HepG2 (cell line): ENCODE measurements at regions not wholly inside any gene's neighbourhood (a gene's known extent, or its start where the extent isn't known, plus 50 kb on each side); places are given as distances from the start of the nearest gene placed in this dataset.
A peak's percentile ranks its signal among the peaks of the same experiment; 100 is the strongest.
"Not testable (repeated sequence)": the region's sequence is repeated elsewhere in the genome, so short reads cannot be mapped to it uniquely, and the experiment has no call there.

ENCODE experiments used
- ATAC-seq: fragments of 200-7000 bp; cut with Tn5 transposase; 3 replicates; pipeline ENCODE4 v1.9.1; 2020; ENCODE audit warnings: mild to moderate bottlenecking, moderate library complexity
- BruUV-seq: library from RNA; stranded (reverse); fragments of 400-500 nt; replicated peaks from 2 replicates; lab custom pipeline; 2021; lab: Mats Ljungman, UMichigan
- CTCF ChIA-PET: fragments of 300-600 bp; formaldehyde crosslinking; extraction: SDS; loops from one replicate; lab custom pipeline; 2021; ENCODE audit warnings: low total read pairs, inconsistent platforms, low intra/inter-chr PET ratio; lab: Yijun Ruan, JAX
- POLR2A ChIA-PET: fragments of 350-600 bp; sonication (Branson Sonifier 250); formaldehyde crosslinking; loops from one replicate; lab custom pipeline; 2020; ENCODE audit warnings: antibody characterized with exemption, inconsistent platforms; lab: Yijun Ruan, JAX
- DNase-seq: peaks from one replicate; pipeline ENCODE4 v3.0.0-alpha.2; 2015; ENCODE audit warnings: low spot score
- FAIRE-seq: peaks from 3 replicates; lab custom pipeline; 2011; peaks lifted over from hg19 to GRCh38; lab: Jason Lieb, UNC
- H2AFZ ChIP-seq: one replicate; pipeline ENCODE4 v1.6.1; 2011; ENCODE audit warnings: low read length, inconsistent platforms
- H3K27ac ChIP-seq: fragments of 300-600 bp; 3 replicates; pipeline ENCODE4 v1.8.0; 2011; ENCODE audit warnings: mixed run types, mild to moderate bottlenecking, mixed read lengths, low read length, inconsistent platforms; ENCODE audit not compliant: insufficient read depth; ENCODE audit errors: extremely low read length
- H3K27me3 ChIP-seq, 2 experiments: fragments of 200-600 bp in 1 of 2; 2 replicates in 1 of 2; 3 replicates in 1 of 2; pipeline versions ENCODE4 v1.6.0 to v1.8.0; 2011; ENCODE audit warnings: low read length in 2 of 2, mild to moderate bottlenecking in 2 of 2, moderate library complexity in 2 of 2, inconsistent platforms in 1 of 2; ENCODE audit not compliant: insufficient read depth in 2 of 2, control insufficient read depth in 1 of 2
- H3K36me3 ChIP-seq, 2 experiments: fragments of 200-600 bp in 1 of 2; replicated peaks in 1 of 2; 2 replicates in 1 of 2; 3 replicates in 1 of 2; pipeline versions ENCODE4 v1.5.1 to v1.8.0; 2011; ENCODE audit warnings: low read length in 2 of 2, inconsistent platforms in 1 of 2; ENCODE audit not compliant: insufficient read depth in 2 of 2, control insufficient read depth in 1 of 2
- H3K4me1 ChIP-seq: 2 replicates; pipeline ENCODE4 v1.5.1; 2012; ENCODE audit warnings: low read length, inconsistent platforms; ENCODE audit not compliant: insufficient read depth
- H3K4me2 ChIP-seq: 2 replicates; pipeline ENCODE4 v1.6.0; 2011; ENCODE audit warnings: low read depth, low read length, inconsistent platforms
- H3K4me3 ChIP-seq, 3 experiments: fragments of 200-600 bp in 1 of 3; sonication (generic), shearing (Covaris generic) in 1 of 3; replicated peaks in 1 of 3; 2 replicates each; pipeline ENCODE4 v1.5.1; 2011 to 2016; ENCODE audit warnings: low read length in 3 of 3, inconsistent platforms in 2 of 3, low read depth in 2 of 3, mild to moderate bottlenecking in 2 of 3, control low read depth in 1 of 3, mixed read lengths in 1 of 3; ENCODE audit not compliant: insufficient read depth in 1 of 3
- H3K79me2 ChIP-seq: one replicate; pipeline ENCODE4 v1.6.1; 2011; ENCODE audit warnings: low read length, inconsistent platforms; ENCODE audit not compliant: insufficient read depth
- H3K9ac ChIP-seq: 2 replicates; pipeline ENCODE4 v1.6.0; 2011; ENCODE audit warnings: mild to moderate bottlenecking, low read depth, low read length, inconsistent platforms; ENCODE audit not compliant: insufficient read depth
- H3K9me3 ChIP-seq: 2 replicates; pipeline ENCODE4 v1.5.1; 2012; ENCODE audit warnings: mild to moderate bottlenecking, low read length
- H4K20me1 ChIP-seq: 2 replicates; pipeline ENCODE4 v1.6.0; 2011; ENCODE audit warnings: inconsistent platforms, mild to moderate bottlenecking, low read length, moderate library complexity; ENCODE audit not compliant: insufficient read depth
- WGBS: methylation state at CpG from one replicate; pipeline ENCODE4 v1.1.6; 2017; ENCODE audit warnings: low lambda C conversion rate; 5-methylcytosine and 5-hydroxymethylcytosine counted together
- in situ Hi-C: cut with HindIII; loops from 2 replicates; pipeline ENCODE4 v1.10.0; 2017; ENCODE audit warnings: low pct_unique_long_range_greater_than_20kb; ENCODE audit not compliant: extremely low pct_ligation_motif_present
- intact Hi-C: fragments of 100-400 bp; cut with micrococcal nuclease; formaldehyde crosslinking; loops from one replicate; pipeline ENCODE4 v1.10.0; 2022; ENCODE audit not compliant: unreplicated experiment

DNA sequence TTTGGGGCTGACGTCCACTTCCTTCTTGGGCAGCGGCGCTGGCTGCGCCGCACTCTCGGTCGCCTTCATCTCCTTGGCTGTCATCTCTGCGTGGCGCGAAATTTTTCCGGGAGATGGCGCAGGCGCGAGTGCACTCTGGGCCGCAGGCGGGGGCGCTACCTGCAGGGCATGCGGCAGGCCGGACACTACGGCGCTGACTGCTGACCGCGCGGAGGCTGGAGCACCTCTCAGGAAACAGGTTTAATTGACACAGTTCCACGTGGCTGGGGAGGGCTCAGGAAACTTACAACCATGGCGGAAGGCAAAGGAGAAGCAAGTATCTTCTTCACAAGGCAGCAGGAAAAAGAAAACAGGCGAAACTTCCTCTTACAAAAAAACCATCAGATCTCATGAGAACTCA, 154.7 kb upstream of the ZNF658 start:
- in situ Hi-C loops, H3K27ac ChIP-seq, H3K4me2 ChIP-seq, H3K4me1 ChIP-seq, H4K20me1 ChIP-seq, H2AFZ ChIP-seq, intact Hi-C loops, POLR2A ChIA-PET, FAIRE-seq, H3K9me3 ChIP-seq, DNase-seq, BruUV-seq, H3K36me3 ChIP-seq, H3K79me2 ChIP-seq, H3K4me3 ChIP-seq, CTCF ChIA-PET, H3K27me3 ChIP-seq, H3K9ac ChIP-seq, ATAC-seq: not testable (repeated sequence)
- WGBS, result 62% methylated on average over 10 of the region's 27 CpGs

DNA sequence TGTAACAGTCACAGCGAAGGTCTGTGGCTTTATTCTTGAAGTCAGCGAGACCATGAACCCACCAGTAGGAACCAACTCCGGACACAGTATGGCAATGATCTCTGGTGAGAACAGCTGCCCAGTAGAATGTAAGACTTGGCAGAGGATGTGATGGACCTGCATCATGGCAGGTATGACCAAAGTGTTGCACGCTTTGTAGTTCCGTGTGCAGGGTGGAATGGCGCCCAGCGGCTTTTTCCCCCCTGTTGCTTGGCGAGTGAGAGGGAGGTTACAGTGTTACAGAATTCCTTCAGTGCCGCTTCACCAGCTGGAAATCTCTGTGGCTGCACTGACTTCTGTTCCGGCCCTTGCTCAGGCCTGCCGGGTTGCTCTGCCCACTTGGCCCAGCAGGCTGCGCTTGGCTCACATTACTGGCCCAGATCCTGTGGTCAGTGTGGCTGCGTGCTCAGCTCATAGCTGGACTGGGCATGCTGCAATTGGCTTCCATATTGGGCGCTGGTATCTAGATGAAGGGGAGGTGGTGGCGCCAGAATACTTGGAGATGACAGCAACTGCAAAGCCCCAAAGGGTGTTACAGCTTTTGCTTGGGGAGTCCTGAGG, 148.1 kb upstream of the ZNF658 start:
- H2AFZ ChIP-seq, BruUV-seq, H4K20me1 ChIP-seq, H3K27me3 ChIP-seq, H3K4me3 ChIP-seq, CTCF ChIA-PET, H3K9ac ChIP-seq, H3K79me2 ChIP-seq, FAIRE-seq, intact Hi-C loops, H3K36me3 ChIP-seq, H3K4me2 ChIP-seq, H3K4me1 ChIP-seq, H3K9me3 ChIP-seq, POLR2A ChIA-PET, DNase-seq, in situ Hi-C loops, H3K27ac ChIP-seq: not testable (repeated sequence)
- peak; percentile 81 for ATAC-seq
- 31% methylated on average over 9 of the region's 15 CpGs for WGBS

DNA sequence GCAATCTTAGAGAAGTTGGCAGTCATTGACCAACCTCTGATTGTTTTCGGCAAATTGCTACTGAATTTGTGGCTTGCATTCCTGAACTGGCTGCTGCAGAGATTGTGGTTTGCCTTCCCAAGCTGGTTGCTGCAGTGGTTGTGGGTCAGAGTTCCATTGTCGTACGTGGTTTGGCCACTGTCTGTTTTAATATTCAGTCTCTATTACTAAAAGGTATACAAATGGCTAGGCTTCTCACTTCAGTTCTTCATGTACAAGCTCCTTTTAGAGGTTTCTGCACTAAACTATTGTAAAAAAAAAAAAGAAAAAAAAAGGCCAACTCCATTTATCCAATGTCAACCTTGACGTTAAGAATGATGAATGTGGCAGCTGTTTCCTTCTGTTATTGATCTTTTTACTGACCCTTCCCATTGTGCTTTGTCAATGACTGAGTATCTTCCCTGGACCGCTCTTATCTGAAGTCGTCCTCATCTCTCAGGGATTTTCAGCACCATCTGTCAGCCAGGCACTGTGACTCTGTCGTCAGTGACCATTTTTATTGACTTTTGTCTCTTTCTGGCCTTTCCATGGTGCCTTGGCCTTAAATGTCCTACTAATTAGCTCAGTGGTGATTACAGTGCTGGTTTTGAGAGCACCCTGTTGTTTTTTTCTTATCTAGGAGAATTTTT, 140.6 kb upstream of the ZNF658 start:
- BruUV-seq, H3K9ac ChIP-seq, H3K36me3 ChIP-seq, H3K27ac ChIP-seq, H3K4me1 ChIP-seq, H2AFZ ChIP-seq, H3K4me2 ChIP-seq, H3K9me3 ChIP-seq, intact Hi-C loops, FAIRE-seq, H3K79me2 ChIP-seq, ATAC-seq, H3K27me3 ChIP-seq, in situ Hi-C loops, DNase-seq, H4K20me1 ChIP-seq, POLR2A ChIA-PET, CTCF ChIA-PET, H3K4me3 ChIP-seq: not testable (repeated sequence)
- WGBS, result no CpG with 5 or more reads among the region's 7 CpGs

DNA sequence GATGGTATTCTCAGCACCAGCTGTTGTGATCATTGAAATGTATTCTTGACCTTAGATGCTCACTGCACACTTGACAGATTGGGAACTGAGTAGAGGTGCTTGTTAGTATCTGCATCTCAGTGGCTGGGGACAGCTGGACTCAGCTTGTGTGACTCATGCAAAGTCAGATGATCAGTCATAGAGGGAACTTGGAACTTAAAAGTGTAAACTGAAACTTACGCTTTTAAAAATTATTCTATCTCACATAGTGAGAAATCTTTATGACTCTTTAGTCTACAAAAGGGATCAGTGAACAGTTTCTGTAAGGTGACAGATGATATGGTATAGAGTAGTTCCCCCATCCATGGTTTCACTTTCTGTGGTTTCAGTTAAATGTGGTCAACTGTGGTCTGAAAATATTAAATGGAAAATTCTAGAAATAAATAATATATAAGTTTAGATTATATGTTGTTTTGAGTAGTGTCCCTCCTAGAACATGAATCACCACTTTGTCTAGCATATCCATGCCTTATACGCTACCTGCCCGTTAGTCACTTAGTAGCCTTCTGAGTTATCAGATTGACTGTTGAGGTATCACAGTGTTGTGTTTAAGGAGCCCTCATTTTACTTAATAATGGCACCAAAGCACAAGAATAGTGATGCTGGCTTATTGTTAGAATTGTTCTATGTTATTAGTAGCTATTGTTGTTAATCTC, 135.6 kb upstream of the ZNF658 start:
- H3K4me3 ChIP-seq, H3K79me2 ChIP-seq, ATAC-seq, CTCF ChIA-PET, DNase-seq, H3K4me2 ChIP-seq, H3K36me3 ChIP-seq, POLR2A ChIA-PET, H4K20me1 ChIP-seq, in situ Hi-C loops, H2AFZ ChIP-seq, FAIRE-seq, H3K4me1 ChIP-seq, H3K9me3 ChIP-seq, BruUV-seq, H3K27ac ChIP-seq, H3K9ac ChIP-seq, intact Hi-C loops, H3K27me3 ChIP-seq: not testable (repeated sequence)
- WGBS, result no CpG with 5 or more reads among the region's 3 CpGs
